ENCODE measurements at regions not wholly inside any gene's neighbourhood (a gene's known extent, or its start where the extent isn't known, plus 50 kb on each side); places are given as distances from the start of the nearest gene placed in this dataset.

GRCh38 chr3:103906808-103907207, 1459.9 kb upstream of the ALCAM start:
- no peak for TF ChIP-seq IRF4 (IDR thresholded peaks at IDR 0.05; ENCODE audit: low read depth, low read length)
- TF ChIP-seq EP300 (IDR thresholded peaks at IDR 0.05; ENCODE audit: borderline replicate concordance in 1 of 2, control insufficient read depth in 1 of 2, low read depth in 2 of 2, low read length in 2 of 2): no peak
- no peak for TF ChIP-seq ATF2 (IDR thresholded peaks at IDR 0.05; ENCODE audit: low read length)
